HepG2 (cell line): ENCODE measurements at regions not wholly inside any gene's neighbourhood (a gene's known extent, or its start where the extent isn't known, plus 50 kb on each side); places are given as distances from the start of the nearest gene placed in this dataset.

ENCODE experiments used
- ATAC-seq: fragments of 200-7000 bp; cut with Tn5 transposase; 3 replicates; pipeline ENCODE4 v1.9.1; 2020; ENCODE audit warnings: mild to moderate bottlenecking, moderate library complexity
- BruUV-seq: library from RNA; stranded (reverse); fragments of 400-500 nt; replicated peaks from 2 replicates; lab custom pipeline; 2021; lab: Mats Ljungman, UMichigan
- CTCF ChIA-PET: fragments of 300-600 bp; formaldehyde crosslinking; extraction: SDS; loops from one replicate; lab custom pipeline; 2021; ENCODE audit warnings: low total read pairs, inconsistent platforms, low intra/inter-chr PET ratio; lab: Yijun Ruan, JAX
- POLR2A ChIA-PET: fragments of 350-600 bp; sonication (Branson Sonifier 250); formaldehyde crosslinking; loops from one replicate; lab custom pipeline; 2020; ENCODE audit warnings: antibody characterized with exemption, inconsistent platforms; lab: Yijun Ruan, JAX
- DNase-seq: peaks from one replicate; pipeline ENCODE4 v3.0.0-alpha.2; 2015; ENCODE audit warnings: low spot score
- FAIRE-seq: peaks from 3 replicates; lab custom pipeline; 2011; peaks lifted over from hg19 to GRCh38; lab: Jason Lieb, UNC
- H2AFZ ChIP-seq: one replicate; pipeline ENCODE4 v1.6.1; 2011; ENCODE audit warnings: low read length, inconsistent platforms
- H3K27ac ChIP-seq: fragments of 300-600 bp; 3 replicates; pipeline ENCODE4 v1.8.0; 2011; ENCODE audit warnings: mixed run types, mild to moderate bottlenecking, mixed read lengths, low read length, inconsistent platforms; ENCODE audit not compliant: insufficient read depth; ENCODE audit errors: extremely low read length
- H3K27me3 ChIP-seq, 2 experiments: fragments of 200-600 bp in 1 of 2; 2 replicates in 1 of 2; 3 replicates in 1 of 2; pipeline versions ENCODE4 v1.6.0 to v1.8.0; 2011; ENCODE audit warnings: low read length in 2 of 2, mild to moderate bottlenecking in 2 of 2, moderate library complexity in 2 of 2, inconsistent platforms in 1 of 2; ENCODE audit not compliant: insufficient read depth in 2 of 2, control insufficient read depth in 1 of 2
- H3K36me3 ChIP-seq, 2 experiments: fragments of 200-600 bp in 1 of 2; replicated peaks in 1 of 2; 2 replicates in 1 of 2; 3 replicates in 1 of 2; pipeline versions ENCODE4 v1.5.1 to v1.8.0; 2011; ENCODE audit warnings: low read length in 2 of 2, inconsistent platforms in 1 of 2; ENCODE audit not compliant: insufficient read depth in 2 of 2, control insufficient read depth in 1 of 2
- H3K4me1 ChIP-seq: 2 replicates; pipeline ENCODE4 v1.5.1; 2012; ENCODE audit warnings: low read length, inconsistent platforms; ENCODE audit not compliant: insufficient read depth
- H3K4me2 ChIP-seq: 2 replicates; pipeline ENCODE4 v1.6.0; 2011; ENCODE audit warnings: low read depth, low read length, inconsistent platforms
- H3K4me3 ChIP-seq, 3 experiments: fragments of 200-600 bp in 1 of 3; sonication (generic), shearing (Covaris generic) in 1 of 3; replicated peaks in 1 of 3; 2 replicates each; pipeline ENCODE4 v1.5.1; 2011 to 2016; ENCODE audit warnings: low read length in 3 of 3, inconsistent platforms in 2 of 3, low read depth in 2 of 3, mild to moderate bottlenecking in 2 of 3, control low read depth in 1 of 3, mixed read lengths in 1 of 3; ENCODE audit not compliant: insufficient read depth in 1 of 3
- H3K79me2 ChIP-seq: one replicate; pipeline ENCODE4 v1.6.1; 2011; ENCODE audit warnings: low read length, inconsistent platforms; ENCODE audit not compliant: insufficient read depth
- H3K9ac ChIP-seq: 2 replicates; pipeline ENCODE4 v1.6.0; 2011; ENCODE audit warnings: mild to moderate bottlenecking, low read depth, low read length, inconsistent platforms; ENCODE audit not compliant: insufficient read depth
- H3K9me3 ChIP-seq: 2 replicates; pipeline ENCODE4 v1.5.1; 2012; ENCODE audit warnings: mild to moderate bottlenecking, low read length
- H4K20me1 ChIP-seq: 2 replicates; pipeline ENCODE4 v1.6.0; 2011; ENCODE audit warnings: inconsistent platforms, mild to moderate bottlenecking, low read length, moderate library complexity; ENCODE audit not compliant: insufficient read depth
- ARNTL ChIP-seq: sonication (generic); formaldehyde crosslinking; IDR thresholded peaks from 2 replicates; pipeline ENCODE4 v1.4.0; 2020; ENCODE audit warnings: mild to moderate bottlenecking, missing genetic modification reagents
- E2F1 ChIP-seq: sonication (generic); formaldehyde crosslinking; IDR thresholded peaks from 2 replicates; pipeline ENCODE4 v1.5.0; 2020; ENCODE audit warnings: missing genetic modification reagents
- HNF1A ChIP-seq, 2 experiments: sonication (generic) in 1 of 2; formaldehyde crosslinking in 1 of 2; IDR thresholded peaks; 2 replicates each; pipeline versions ENCODE4 v1.4.0 to v1.6.1; 2016 to 2020; ENCODE audit warnings: borderline replicate concordance in 1 of 2, low read depth in 1 of 2, mild to moderate bottlenecking in 1 of 2, missing genetic modification reagents in 1 of 2
- MATR3 ChIP-seq: sonication (generic); formaldehyde crosslinking; IDR thresholded peaks from 2 replicates; pipeline ENCODE4 v1.4.0; 2020; ENCODE audit warnings: missing genetic modification reagents
- MZF1 ChIP-seq: sonication (generic); formaldehyde crosslinking; IDR thresholded peaks from 2 replicates; pipeline ENCODE4 v1.8.1; 2023; ENCODE audit warnings: mild to moderate bottlenecking, missing genetic modification reagents, borderline replicate concordance
- RAD51 ChIP-seq: fragments of 450-650 bp; IDR thresholded peaks from 2 replicates; pipeline ENCODE4 v1.6.1; 2016; ENCODE audit warnings: borderline replicate concordance
- RFX5 ChIP-seq: IDR thresholded peaks from 2 replicates; pipeline ENCODE4 v1.6.1; 2011; ENCODE audit warnings: low read depth, low read length, improper control_type of control experiment
- SNAPC5 ChIP-seq: sonication (generic); formaldehyde crosslinking; IDR thresholded peaks from 2 replicates; pipeline ENCODE4 v1.8.1; 2023; ENCODE audit warnings: mild to moderate bottlenecking, missing genetic modification reagents, borderline replicate concordance
- SNRNP70 ChIP-seq: fragments of 200-400 bp; formaldehyde crosslinking; IDR thresholded peaks from 2 replicates; pipeline ENCODE4 v1.6.1; 2017; ENCODE audit warnings: mild to moderate bottlenecking, low read depth, low read length, moderate library complexity
- ZBTB7A ChIP-seq: sonication (generic); formaldehyde crosslinking; IDR thresholded peaks from 2 replicates; pipeline ENCODE4 v1.8.0; 2022; ENCODE audit warnings: mild to moderate bottlenecking, missing genetic modification reagents
- ZGPAT ChIP-seq: IDR thresholded peaks from 2 replicates; pipeline ENCODE4 v1.6.1; 2016; ENCODE audit warnings: mild to moderate bottlenecking
- ZNF230 ChIP-seq: sonication (generic); formaldehyde crosslinking; IDR thresholded peaks from 2 replicates; pipeline ENCODE4 v1.4.0; 2020; ENCODE audit warnings: mild to moderate bottlenecking, missing genetic modification reagents
- ZNF326 ChIP-seq: sonication (generic); formaldehyde crosslinking; IDR thresholded peaks from 2 replicates; pipeline ENCODE4 v1.4.0; 2020; ENCODE audit warnings: missing genetic modification reagents, borderline replicate concordance
- ZNF34 ChIP-seq: sonication (generic); formaldehyde crosslinking; IDR thresholded peaks from 2 replicates; pipeline ENCODE4 v1.4.0; 2020; ENCODE audit warnings: mild to moderate bottlenecking, missing genetic modification reagents, borderline replicate concordance
- ZNF607 ChIP-seq: sonication (generic); formaldehyde crosslinking; IDR thresholded peaks from 2 replicates; pipeline ENCODE4 v1.5.1; 2020; ENCODE audit warnings: missing genetic modification reagents, mild to moderate bottlenecking, borderline replicate concordance
- ZNF619 ChIP-seq: sonication (generic); formaldehyde crosslinking; IDR thresholded peaks from 2 replicates; pipeline ENCODE4 v1.4.0; 2020; ENCODE audit warnings: mild to moderate bottlenecking, missing genetic modification reagents
- ZNF652 ChIP-seq: IDR thresholded peaks from 2 replicates; pipeline ENCODE4 v1.6.1; 2016; ENCODE audit warnings: low read depth, borderline replicate concordance
- ZNF678 ChIP-seq: sonication (generic); formaldehyde crosslinking; IDR thresholded peaks from 2 replicates; pipeline ENCODE4 v1.4.0; 2020; ENCODE audit warnings: mild to moderate bottlenecking, missing genetic modification reagents
- ZNF737 ChIP-seq: sonication (generic); formaldehyde crosslinking; IDR thresholded peaks from 2 replicates; pipeline ENCODE4 v1.5.0; 2020; ENCODE audit warnings: missing genetic modification reagents, mild to moderate bottlenecking, borderline replicate concordance
- ZNF776 ChIP-seq: sonication (generic); formaldehyde crosslinking; IDR thresholded peaks from 2 replicates; pipeline ENCODE4 v1.4.0; 2020; ENCODE audit warnings: mild to moderate bottlenecking, missing genetic modification reagents
- WGBS: methylation state at CpG from one replicate; pipeline ENCODE4 v1.1.6; 2017; ENCODE audit warnings: low lambda C conversion rate; 5-methylcytosine and 5-hydroxymethylcytosine counted together
- in situ Hi-C: cut with HindIII; loops from 2 replicates; pipeline ENCODE4 v1.10.0; 2017; ENCODE audit warnings: low pct_unique_long_range_greater_than_20kb; ENCODE audit not compliant: extremely low pct_ligation_motif_present
- intact Hi-C: fragments of 100-400 bp; cut with micrococcal nuclease; formaldehyde crosslinking; loops from one replicate; pipeline ENCODE4 v1.10.0; 2022; ENCODE audit not compliant: unreplicated experiment

GRCh38 chrY:12236399-12236798 lies 464.6 kb upstream of the USP9Y start:
- ChIA-PET CTCF (no interaction called here), POLR2A (no interaction called here)
- no peaks in the 10 kb centered on the region for H3K4me1 ChIP-seq
- DNase-seq (no peak), FAIRE-seq (no peak), ATAC-seq (no peak)
- H3K4me2 ChIP-seq, result no peak overlapping the region
- no peaks in the 10 kb centered on the region for H4K20me1 ChIP-seq
- H3K4me3 ChIP-seq, result no peak overlapping the region
- H3K36me3 ChIP-seq, result no peaks in the 10 kb centered on the region
- no peaks in the 10 kb centered on the region for H3K27me3 ChIP-seq
- no peak overlapping the region for H2AFZ ChIP-seq
- intact Hi-C loops (no loop called here), in situ Hi-C loops (no loop called here)
- no peak overlapping the region for H3K9ac ChIP-seq
- no TSS peak for BruUV-seq
- 79% methylated on average over 4 of the region's 4 CpGs for WGBS
- no peaks in the 10 kb centered on the region for H3K79me2 ChIP-seq
- TF ChIP-seq ZNF326, result no peak
- no peak for TF ChIP-seq MATR3 (CRISPR knock-in tag)
- TF ChIP-seq ZNF737 (CRISPR knock-in tag), result no peak
- no peak for TF ChIP-seq MZF1
- no peak for TF ChIP-seq ZNF776 (CRISPR knock-in tag)
- no peak for TF ChIP-seq SNRNP70
- no peak for TF ChIP-seq ZBTB7A (CRISPR knock-in tag)
- no peak for TF ChIP-seq ZNF34
- TF ChIP-seq HNF1A (IDR thresholded peaks at IDR 0.05; ENCODE audit: low read depth), result no peak
- TF ChIP-seq HNF1A (CRISPR knock-in tag; IDR thresholded peaks at IDR 0.05; ENCODE audit: borderline replicate concordance), result no peak
- no peak for TF ChIP-seq ZGPAT (CRISPR knock-in tag)
- TF ChIP-seq RAD51, result no peak
- TF ChIP-seq ZNF230 (CRISPR knock-in tag), result no peak
- no peak for TF ChIP-seq ZNF652 (CRISPR knock-in tag)
- TF ChIP-seq SNAPC5 (CRISPR knock-in tag), result no peak
- TF ChIP-seq RFX5, result no peak
- TF ChIP-seq ARNTL, result no peak
- no peak for TF ChIP-seq ZNF619 (CRISPR knock-in tag)
- no peak for TF ChIP-seq E2F1 (CRISPR knock-in tag)
- no peak for TF ChIP-seq ZNF678 (CRISPR knock-in tag)
- no peak for TF ChIP-seq ZNF607 (CRISPR knock-in tag)
- no peak overlapping the region for H3K27ac ChIP-seq
- no peaks in the 10 kb centered on the region for H3K9me3 ChIP-seq
